ENCODE measurements at regions not wholly inside any gene's neighbourhood (a gene's known extent, or its start where the extent isn't known, plus 50 kb on each side); places are given as distances from the start of the nearest gene placed in this dataset.

- no peak for DNase-seq
These were observed 99.3 kb downstream of the METRNL start for GRCh38 chr17:83178533-83179304.

- no peak for DNase-seq
These were observed 100.0 kb downstream of the METRNL start for GRCh38 chr17:83179374-83179773.

GRCh38 chr17:83179811-83180210 is 100.4 kb downstream of the METRNL start:
- no peak for DNase-seq

GRCh38 chr17:83180264-83180995 is 101.0 kb downstream of the METRNL start:
- no peak for DNase-seq

- no peak for DNase-seq
These were observed 101.6 kb downstream of the METRNL start for GRCh38 chr17:83180996-83181481.

- no peak for DNase-seq
These were observed 102.7 kb downstream of the METRNL start for GRCh38 chr17:83181991-83182619.

GRCh38 chr17:83182620-83183101 is 103.3 kb downstream of the METRNL start:
- no peak for DNase-seq

GRCh38 chr17:83183145-83183948 is 103.9 kb downstream of the METRNL start:
- no peak for DNase-seq

GRCh38 chr17:83183951-83184506 is 104.6 kb downstream of the METRNL start:
- DNase-seq, result no peak

GRCh38 chr17:83185023-83186002 is 105.9 kb downstream of the METRNL start:
- no peak for DNase-seq

GRCh38 chr17:83186226-83186625 is 106.8 kb downstream of the METRNL start:
- no peak for DNase-seq

- no peak for DNase-seq
These were observed 107.5 kb downstream of the METRNL start for GRCh38 chr17:83186751-83187421.

- DNase-seq, result no peak
These were observed 108.4 kb downstream of the METRNL start for GRCh38 chr17:83187782-83188311.

GRCh38 chr17:83189044-83190003 is 109.9 kb downstream of the METRNL start:
- DNase-seq, result no peak

- DNase-seq, result no peak
These were observed 110.6 kb downstream of the METRNL start for GRCh38 chr17:83190004-83190385.

GRCh38 chr17:83190601-83191387 is 111.4 kb downstream of the METRNL start:
- DNase-seq, result no peak

- DNase-seq, result no peak
These were observed 112.2 kb downstream of the METRNL start for GRCh38 chr17:83191388-83192160.

All from activated naive CD4-positive, alpha-beta T cell (primary cell).